AG09309 (cell line): ENCODE measurements at regions not wholly inside any gene's neighbourhood (a gene's known extent, or its start where the extent isn't known, plus 50 kb on each side); places are given as distances from the start of the nearest gene placed in this dataset.

ENCODE experiments used
- DNase-seq: peaks from one replicate; pipeline ENCODE4 v3.0.0-alpha.2; 2010; ENCODE audit warnings: low read depth
- H3K4me3 ChIP-seq: 2 replicates; pipeline ENCODE4 v1.5.1; 2011; ENCODE audit warnings: mild to moderate bottlenecking, low read depth, low read length, moderate library complexity; ENCODE audit not compliant: control insufficient read depth
- CTCF ChIP-seq: IDR thresholded peaks from 2 replicates; pipeline ENCODE4 v1.5.1; 2011; ENCODE audit warnings: mild to moderate bottlenecking, low read depth, low read length, inconsistent platforms; ENCODE audit not compliant: insufficient read depth, control insufficient read depth; ENCODE audit errors: missing control alignments

- H3K4me3 ChIP-seq, result no peak overlapping the region
- no peak for DNase-seq
- TF ChIP-seq CTCF, result no peak
These were observed 791.4 kb downstream of the CDH18 start for GRCh38 chr5:19196631-19197030.

GRCh38 chr5:19200251-19200650, 787.7 kb downstream of the CDH18 start:
- no peak for TF ChIP-seq CTCF
- DNase-seq, result no peak
- H3K4me3 ChIP-seq, result no peak overlapping the region

- TF ChIP-seq CTCF, result no peak
- DNase-seq, result no peak
- H3K4me3 ChIP-seq, result no peak overlapping the region
These were observed 779.6 kb downstream of the CDH18 start for GRCh38 chr5:19208397-19208796.

GRCh38 chr5:19210886-19211285, 777.1 kb downstream of the CDH18 start:
- no peak for DNase-seq
- H3K4me3 ChIP-seq, result no peak overlapping the region
- no peak for TF ChIP-seq CTCF

GRCh38 chr5:19229179-19229835, 758.7 kb downstream of the CDH18 start:
- no peak for TF ChIP-seq CTCF
- no peak for DNase-seq
- no peak overlapping the region for H3K4me3 ChIP-seq

- no peak for DNase-seq
- H3K4me3 ChIP-seq, result no peak overlapping the region
- TF ChIP-seq CTCF, result no peak
These were observed 754.4 kb downstream of the CDH18 start for GRCh38 chr5:19233573-19233972.
